RPMI8226 (cell line): ENCODE measurements at regions not wholly inside any gene's neighbourhood (a gene's known extent, or its start where the extent isn't known, plus 50 kb on each side); places are given as distances from the start of the nearest gene placed in this dataset.
"Not testable (repeated sequence)": the region's sequence is repeated elsewhere in the genome, so short reads cannot be mapped to it uniquely, and the experiment has no call there.

Experiments
- DNase-seq: peaks from one replicate; pipeline ENCODE4 v3.0.0-alpha.2; 2015

- not testable (repeated sequence) for DNase-seq
These were observed 105.8 kb upstream of the TP53BP2 start for GRCh38 chr1:223951551-223951950.

DNA sequence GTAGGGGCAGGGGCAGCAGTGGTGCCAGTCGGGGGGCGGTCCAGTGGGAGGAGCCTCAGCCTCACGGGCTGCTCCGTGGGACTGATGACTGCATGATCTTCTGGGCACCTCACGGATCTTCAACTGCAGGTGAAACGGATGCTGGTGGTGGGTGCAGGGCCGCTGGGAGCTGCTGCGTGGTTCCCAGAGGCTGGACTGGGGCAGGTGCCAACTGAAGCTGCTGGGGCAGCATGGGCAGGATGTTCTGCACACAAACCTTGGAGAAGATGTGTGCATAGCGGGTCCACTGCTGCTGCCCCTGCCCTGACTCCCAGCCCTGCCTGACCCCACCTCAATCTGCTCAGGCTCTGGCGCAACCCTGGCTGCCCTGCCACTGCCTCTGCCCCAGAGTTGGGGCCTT is 104.2 kb upstream of the TP53BP2 start:
- not testable (repeated sequence) for DNase-seq

DNA sequence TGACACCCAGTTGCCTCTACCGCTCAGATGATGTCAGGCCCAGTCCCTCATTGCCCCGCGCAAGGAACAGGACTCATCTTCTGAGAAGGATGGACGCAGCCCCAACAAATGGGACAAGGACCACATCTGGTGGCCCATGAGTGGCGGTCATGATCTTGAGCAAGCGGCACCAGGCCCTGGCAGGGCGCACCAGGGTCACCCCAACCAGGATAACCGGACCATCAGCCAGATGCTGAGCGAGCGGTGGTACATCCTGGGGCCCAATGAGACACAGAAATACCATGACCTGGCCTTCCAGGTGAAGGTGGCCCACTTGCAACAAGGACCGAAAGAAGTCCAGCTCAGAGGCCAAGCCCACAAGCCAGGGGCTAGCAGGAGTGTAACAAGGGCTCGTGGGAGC is 102.3 kb upstream of the TP53BP2 start:
- peak; percentile 1 for DNase-seq

DNA sequence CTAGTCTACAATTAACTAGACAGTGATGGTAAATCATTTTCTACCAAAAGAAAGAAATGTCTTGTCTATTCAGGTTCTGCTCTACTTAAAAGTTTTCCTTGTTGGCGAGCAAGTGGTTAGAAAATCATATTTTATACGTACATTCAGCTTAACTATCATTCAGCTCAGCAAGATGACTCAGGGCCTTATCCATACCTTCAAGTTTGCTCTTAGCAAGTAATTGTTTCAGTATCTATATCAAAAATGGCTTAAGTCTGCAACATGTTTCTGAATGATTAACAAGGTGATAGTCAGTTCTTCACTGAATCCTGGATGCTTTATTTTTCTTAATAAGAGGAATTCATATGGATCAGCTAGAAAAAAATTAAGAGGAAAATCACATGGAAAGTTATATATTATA is 90.8 kb upstream of the TP53BP2 start:
- not testable (repeated sequence) for DNase-seq

- not testable (repeated sequence) for DNase-seq
These were observed 85.7 kb upstream of the TP53BP2 start for GRCh38 chr1:223931476-223931875.

DNA sequence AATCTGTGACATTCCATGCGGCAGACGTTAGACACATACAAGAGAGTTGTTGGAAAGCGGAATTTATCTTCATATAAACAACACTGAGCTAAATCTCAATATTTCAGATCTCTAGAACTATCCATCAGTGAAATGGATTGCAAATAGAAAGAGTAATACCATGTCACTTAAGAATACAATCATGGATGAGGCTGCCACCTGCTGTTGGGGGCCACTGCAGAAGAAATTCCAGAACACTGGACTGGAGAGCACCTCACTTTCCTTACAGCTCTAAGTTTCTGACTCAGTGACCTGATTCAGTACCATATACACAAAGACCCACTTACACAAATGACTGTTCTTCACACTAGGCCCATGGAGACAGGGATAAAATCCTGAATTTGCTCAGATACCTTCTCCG is 75.1 kb upstream of the TP53BP2 start:
- DNase-seq = not testable (repeated sequence)

GRCh38 chr1:223915476-223915875 is 69.7 kb upstream of the TP53BP2 start:
- DNase-seq = not testable (repeated sequence)

DNA sequence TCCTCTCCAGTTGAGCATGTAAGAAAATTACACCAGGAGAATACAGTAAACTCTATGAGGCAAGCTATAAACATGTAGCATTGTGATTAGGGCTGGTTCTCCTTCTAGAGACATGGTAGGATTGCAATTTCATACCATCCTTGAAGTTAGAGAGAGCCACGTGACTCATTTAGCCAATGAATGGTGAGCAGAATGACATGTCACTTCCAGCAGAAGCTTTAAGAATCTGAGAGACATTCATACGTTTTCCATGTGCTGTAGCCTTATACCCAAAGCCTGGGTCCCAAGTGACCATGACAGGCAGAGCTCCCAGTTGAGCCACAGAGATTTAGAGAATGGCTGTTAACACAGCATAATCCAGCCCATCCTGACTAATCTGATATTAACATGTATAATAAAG is 68.0 kb upstream of the TP53BP2 start:
- not testable (repeated sequence) for DNase-seq

DNA sequence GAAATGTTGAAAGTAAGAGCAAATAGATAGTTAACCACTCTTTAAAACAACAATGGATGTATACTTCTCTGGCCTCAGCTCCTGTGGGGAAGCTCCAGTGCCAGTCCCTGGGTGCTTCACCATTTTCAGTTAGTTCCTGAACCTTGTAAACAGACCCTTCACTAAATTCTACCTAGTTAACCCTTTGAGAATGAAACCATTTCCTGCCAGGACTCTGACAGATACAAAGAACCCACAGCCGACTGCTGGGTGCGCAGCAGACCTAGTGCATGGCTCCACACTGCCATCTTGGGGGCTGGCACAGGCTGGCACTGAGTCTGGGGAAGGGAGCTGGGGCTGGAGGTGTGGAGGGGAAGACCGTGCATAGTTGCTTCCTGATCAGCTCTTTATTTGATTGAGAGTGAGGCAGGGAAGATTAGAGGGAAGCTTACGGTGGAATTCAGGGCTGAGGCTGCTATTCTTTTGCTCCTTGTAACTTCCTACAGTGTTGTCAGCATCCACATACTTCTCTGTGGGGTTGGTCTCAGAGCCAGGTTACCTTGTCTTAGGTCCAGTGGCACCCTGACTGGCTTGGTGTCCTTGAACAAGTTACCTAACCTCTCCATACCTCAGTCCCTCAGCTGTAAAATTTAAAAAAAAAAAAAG is 62.3 kb upstream of the TP53BP2 start:
- not testable (repeated sequence) for DNase-seq

DNA sequence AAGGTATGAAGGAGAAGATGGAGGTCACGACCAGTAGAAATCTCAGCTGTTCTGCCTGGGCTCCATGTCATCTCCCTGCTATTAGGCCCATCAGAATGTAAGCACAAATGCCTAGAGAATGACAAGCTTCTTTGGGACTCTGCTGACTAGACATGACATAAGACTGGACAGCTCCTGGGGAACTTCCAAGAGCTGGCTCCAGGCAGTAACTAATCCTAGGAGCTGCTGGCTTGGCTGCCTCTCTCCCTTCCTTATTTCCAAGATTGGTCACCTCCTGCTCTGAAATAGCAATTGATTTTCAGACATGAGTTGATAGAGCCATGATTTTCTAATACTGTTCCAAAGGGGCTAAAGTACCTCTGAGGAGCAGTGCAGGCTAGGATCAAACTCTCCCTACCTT is 57.5 kb upstream of the TP53BP2 start:
- not testable (repeated sequence) for DNase-seq

DNA sequence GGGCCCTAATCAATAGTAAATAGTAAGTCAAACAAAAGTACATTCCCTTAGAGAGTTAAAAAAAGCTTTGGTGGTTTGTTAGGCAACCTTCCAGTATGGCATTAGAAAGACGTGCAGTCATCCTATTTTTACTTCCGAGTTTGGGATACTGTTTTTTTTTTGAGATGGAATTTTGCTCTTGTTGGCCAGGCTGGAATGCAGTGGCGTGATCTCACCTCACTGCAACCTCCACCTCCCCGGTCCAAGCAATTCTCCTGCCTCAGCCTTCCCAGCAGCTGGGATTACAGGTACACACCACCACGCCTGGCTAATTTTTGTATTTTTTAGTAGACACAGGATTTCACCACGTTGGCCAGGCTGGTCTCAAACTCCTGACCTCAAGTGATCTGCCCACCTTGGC is 54.0 kb upstream of the TP53BP2 start:
- not testable (repeated sequence) for DNase-seq

- DNase-seq = not testable (repeated sequence)
These were observed 51.4 kb upstream of the TP53BP2 start for GRCh38 chr1:223897097-223897496.

DNA sequence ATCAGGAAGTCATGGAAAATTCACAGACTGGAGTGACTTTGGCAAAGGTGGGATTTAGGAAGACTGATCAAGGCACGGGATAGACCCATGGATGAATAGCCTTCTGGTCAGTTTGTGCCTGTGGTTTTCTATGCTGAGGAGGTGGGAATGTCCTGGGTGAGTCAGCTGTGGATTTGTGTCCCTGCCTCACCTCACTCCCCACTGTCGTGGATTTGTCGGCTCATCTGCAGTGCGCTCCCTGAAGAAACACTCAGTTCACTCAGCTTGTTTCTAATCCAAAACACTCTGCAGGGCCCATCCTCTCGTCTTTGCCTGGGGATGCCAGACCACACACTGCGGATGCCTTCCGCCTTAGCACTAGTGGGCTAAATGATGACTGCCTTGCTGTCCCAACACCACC is 50.2 kb upstream of the TP53BP2 start:
- DNase-seq = not testable (repeated sequence)
